ENCODE measurements at regions not wholly inside any gene's neighbourhood (a gene's known extent, or its start where the extent isn't known, plus 50 kb on each side); places are given as distances from the start of the nearest gene placed in this dataset.

DNA sequence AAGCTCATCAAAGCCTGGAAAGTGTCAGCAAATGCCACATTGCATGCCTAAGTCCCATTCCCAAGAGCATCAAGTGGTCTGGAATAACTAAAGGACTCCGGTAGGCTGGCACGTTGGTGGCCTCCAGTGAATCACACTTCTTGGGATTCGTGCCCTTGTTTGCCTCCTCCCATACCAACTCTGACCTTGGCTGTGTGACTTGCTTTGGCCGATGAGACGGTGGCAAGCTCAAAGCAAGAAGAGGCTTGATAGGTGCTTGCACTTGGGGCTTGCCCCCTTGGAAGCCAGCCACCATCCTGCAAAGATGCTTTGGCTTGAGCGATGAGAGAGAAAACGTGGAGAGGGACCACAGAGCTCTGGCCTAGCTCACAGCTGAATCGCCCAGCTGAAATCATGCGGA, 313.1 kb upstream of the ZFHX3 start:
- H4K20me1 ChIP-seq (ENCODE audit: insufficient read depth), result no peaks in the 10 kb centered on the region
- no peak overlapping the region for H3K27ac ChIP-seq (ENCODE audit: low read depth in 2 of 2, low read length in 1 of 2)
- no peak overlapping the region for H3K4me2 ChIP-seq
- H3K4me3 ChIP-seq (ENCODE audit: low read depth in 2 of 2, low read length in 1 of 2), result no peak overlapping the region
- H3K27me3 ChIP-seq (ENCODE audit: insufficient read depth), result no peaks in the 10 kb centered on the region
- no peak overlapping the region for H3K9ac ChIP-seq
- no peak for TF ChIP-seq ELF1 (IDR thresholded peaks at IDR 0.05)
- no peak for TF ChIP-seq EP300 (IDR thresholded peaks at IDR 0.05; ENCODE audit: borderline replicate concordance in 1 of 2, low read depth in 1 of 2, low read length in 1 of 2)
- TF ChIP-seq, protein P1, sequence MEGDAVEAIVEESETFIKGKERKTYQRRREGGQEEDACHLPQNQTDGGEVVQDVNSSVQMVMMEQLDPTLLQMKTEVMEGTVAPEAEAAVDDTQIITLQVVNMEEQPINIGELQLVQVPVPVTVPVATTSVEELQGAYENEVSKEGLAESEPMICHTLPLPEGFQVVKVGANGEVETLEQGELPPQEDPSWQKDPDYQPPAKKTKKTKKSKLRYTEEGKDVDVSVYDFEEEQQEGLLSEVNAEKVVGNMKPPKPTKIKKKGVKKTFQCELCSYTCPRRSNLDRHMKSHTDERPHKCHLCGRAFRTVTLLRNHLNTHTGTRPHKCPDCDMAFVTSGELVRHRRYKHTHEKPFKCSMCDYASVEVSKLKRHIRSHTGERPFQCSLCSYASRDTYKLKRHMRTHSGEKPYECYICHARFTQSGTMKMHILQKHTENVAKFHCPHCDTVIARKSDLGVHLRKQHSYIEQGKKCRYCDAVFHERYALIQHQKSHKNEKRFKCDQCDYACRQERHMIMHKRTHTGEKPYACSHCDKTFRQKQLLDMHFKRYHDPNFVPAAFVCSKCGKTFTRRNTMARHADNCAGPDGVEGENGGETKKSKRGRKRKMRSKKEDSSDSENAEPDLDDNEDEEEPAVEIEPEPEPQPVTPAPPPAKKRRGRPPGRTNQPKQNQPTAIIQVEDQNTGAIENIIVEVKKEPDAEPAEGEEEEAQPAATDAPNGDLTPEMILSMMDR (IDR thresholded peaks at IDR 0.05), result no peak
- TF ChIP-seq MEF2A (IDR thresholded peaks at IDR 0.05; ENCODE audit: borderline replicate concordance, low read depth), result no peak
- TF ChIP-seq, protein P2, sequence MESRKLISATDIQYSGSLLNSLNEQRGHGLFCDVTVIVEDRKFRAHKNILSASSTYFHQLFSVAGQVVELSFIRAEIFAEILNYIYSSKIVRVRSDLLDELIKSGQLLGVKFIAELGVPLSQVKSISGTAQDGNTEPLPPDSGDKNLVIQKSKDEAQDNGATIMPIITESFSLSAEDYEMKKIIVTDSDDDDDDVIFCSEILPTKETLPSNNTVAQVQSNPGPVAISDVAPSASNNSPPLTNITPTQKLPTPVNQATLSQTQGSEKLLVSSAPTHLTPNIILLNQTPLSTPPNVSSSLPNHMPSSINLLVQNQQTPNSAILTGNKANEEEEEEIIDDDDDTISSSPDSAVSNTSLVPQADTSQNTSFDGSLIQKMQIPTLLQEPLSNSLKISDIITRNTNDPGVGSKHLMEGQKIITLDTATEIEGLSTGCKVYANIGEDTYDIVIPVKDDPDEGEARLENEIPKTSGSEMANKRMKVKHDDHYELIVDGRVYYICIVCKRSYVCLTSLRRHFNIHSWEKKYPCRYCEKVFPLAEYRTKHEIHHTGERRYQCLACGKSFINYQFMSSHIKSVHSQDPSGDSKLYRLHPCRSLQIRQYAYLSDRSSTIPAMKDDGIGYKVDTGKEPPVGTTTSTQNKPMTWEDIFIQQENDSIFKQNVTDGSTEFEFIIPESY (IDR thresholded peaks at IDR 0.05; ENCODE audit: borderline replicate concordance, low read depth), result no peak
- TF ChIP-seq MXI1 (IDR thresholded peaks at IDR 0.05; ENCODE audit: low read depth, low read length), result no peak
- no peak for TF ChIP-seq FOXM1 (IDR thresholded peaks at IDR 0.05; ENCODE audit: low read depth)
- TF ChIP-seq, protein P3, sequence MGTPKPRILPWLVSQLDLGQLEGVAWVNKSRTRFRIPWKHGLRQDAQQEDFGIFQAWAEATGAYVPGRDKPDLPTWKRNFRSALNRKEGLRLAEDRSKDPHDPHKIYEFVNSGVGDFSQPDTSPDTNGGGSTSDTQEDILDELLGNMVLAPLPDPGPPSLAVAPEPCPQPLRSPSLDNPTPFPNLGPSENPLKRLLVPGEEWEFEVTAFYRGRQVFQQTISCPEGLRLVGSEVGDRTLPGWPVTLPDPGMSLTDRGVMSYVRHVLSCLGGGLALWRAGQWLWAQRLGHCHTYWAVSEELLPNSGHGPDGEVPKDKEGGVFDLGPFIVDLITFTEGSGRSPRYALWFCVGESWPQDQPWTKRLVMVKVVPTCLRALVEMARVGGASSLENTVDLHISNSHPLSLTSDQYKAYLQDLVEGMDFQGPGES (IDR thresholded peaks at IDR 0.05; ENCODE audit: low read depth, low read length), result no peak
- TF ChIP-seq SMC3 (IDR thresholded peaks at IDR 0.05; ENCODE audit: low read depth, low read length), result no peak
- no peak for TF ChIP-seq TEAD4 (IDR thresholded peaks at IDR 0.05; ENCODE audit: borderline replicate concordance, insufficient read depth)
- no peak for TF ChIP-seq TCF12 (IDR thresholded peaks at IDR 0.05)
- TF ChIP-seq, protein P4, sequence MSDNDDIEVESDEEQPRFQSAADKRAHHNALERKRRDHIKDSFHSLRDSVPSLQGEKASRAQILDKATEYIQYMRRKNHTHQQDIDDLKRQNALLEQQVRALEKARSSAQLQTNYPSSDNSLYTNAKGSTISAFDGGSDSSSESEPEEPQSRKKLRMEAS (IDR thresholded peaks at IDR 0.05; ENCODE audit: low read depth), result no peak
- no peak for TF ChIP-seq EZH2phosphoT487 (IDR thresholded peaks at IDR 0.05; ENCODE audit: borderline replicate concordance, low read depth)
- no peak for TF ChIP-seq FOXJ3 (CRISPR knock-in tag; IDR thresholded peaks at IDR 0.05)
- no peak for TF ChIP-seq POLR2AphosphoS5 (IDR thresholded peaks at IDR 0.05; ENCODE audit: low read depth, low read length)
- TF ChIP-seq GABPA (IDR thresholded peaks at IDR 0.05; ENCODE audit: low read depth), result no peak
- TF ChIP-seq NFIC (IDR thresholded peaks at IDR 0.05; ENCODE audit: borderline replicate concordance), result no peak
- no peak for TF ChIP-seq RAD21 (IDR thresholded peaks at IDR 0.05; ENCODE audit: low read length)
- no peak for TF ChIP-seq FOSL2 (IDR thresholded peaks at IDR 0.05; ENCODE audit: borderline replicate concordance, low read depth)
- H3K9me3 ChIP-seq, result no peaks in the 10 kb centered on the region
- WGBS (ENCODE audit: low lambda C conversion rate), result 66% methylated on average over 9 of the region's 9 CpGs
- POLR2A ChIA-PET, result no interaction called here
- H2AFZ ChIP-seq (ENCODE audit: low read depth), result no peak overlapping the region
- H3K36me3 ChIP-seq (replicated peaks in 1 of 2; ENCODE audit: control insufficient read depth in 1 of 2, insufficient read depth in 2 of 2, low read length in 1 of 2), result no peaks in the 10 kb centered on the region
- no peaks in the 10 kb centered on the region for H3K9me2 ChIP-seq
- CTCF ChIA-PET, result interaction anchor here (1.2 kb wide), 1 partner anchor 16 kb away, joined by 4 read pairs; no protein-coding TSS in a partner anchor
- H3K79me2 ChIP-seq (ENCODE audit: insufficient read depth), result no peaks in the 10 kb centered on the region
- H3F3A ChIP-seq (replicated peaks; ENCODE audit: insufficient read depth), result no peaks in the 10 kb centered on the region
- H3K4me1 ChIP-seq (ENCODE audit: control insufficient read depth in 1 of 2, insufficient read depth in 2 of 2, low read depth in 1 of 2, low read length in 1 of 2), result peaks cover 0 to 13% of the 10 kb centered on the region in 2 experiments; a peak in 2 of 4 replicates
- no peak for DNase-seq

Data from SK-N-SH (cell line).